ENCODE measurements at regions not wholly inside any gene's neighbourhood (a gene's known extent, or its start where the extent isn't known, plus 50 kb on each side); places are given as distances from the start of the nearest gene placed in this dataset.

GRCh38 chr10:104574838-104575237 lies 66.3 kb upstream of the SORCS3 start:
- Histone ChIP-seq H3K27me3 (no peaks in the 10 kb centered on the region), H3K9me3 (no peaks in the 10 kb centered on the region), H3K27ac (no peak overlapping the region), H3K4me1 (no peaks in the 10 kb centered on the region), H3K36me3 (no peaks in the 10 kb centered on the region), H3K4me3 (no peak overlapping the region)
- TF ChIP-seq POLR2A (IDR thresholded peaks at IDR 0.05) (no peak), CTCF (IDR thresholded peaks at IDR 0.05) (no peak)
- no peak for DNase-seq

GRCh38 chr10:104576611-104577010 lies 64.5 kb upstream of the SORCS3 start:
- Histone ChIP-seq H3K4me1 (no peaks in the 10 kb centered on the region), H3K4me3 (no peak overlapping the region), H3K27ac (no peak overlapping the region), H3K27me3 (no peaks in the 10 kb centered on the region), H3K36me3 (no peaks in the 10 kb centered on the region), H3K9me3 (no peaks in the 10 kb centered on the region)
- TF ChIP-seq CTCF (IDR thresholded peaks at IDR 0.05) (no peak), POLR2A (IDR thresholded peaks at IDR 0.05) (no peak)
- DNase-seq, result no peak

GRCh38 chr10:104577163-104577562 lies 63.9 kb upstream of the SORCS3 start:
- DNase-seq, result no peak
- no peak for TF ChIP-seq CTCF (IDR thresholded peaks at IDR 0.05)
- TF ChIP-seq POLR2A (IDR thresholded peaks at IDR 0.05), result no peak
- H3K36me3 ChIP-seq, result no peaks in the 10 kb centered on the region
- no peaks in the 10 kb centered on the region for H3K9me3 ChIP-seq
- no peaks in the 10 kb centered on the region for H3K4me1 ChIP-seq
- H3K4me3 ChIP-seq, result no peak overlapping the region
- no peaks in the 10 kb centered on the region for H3K27me3 ChIP-seq
- no peak overlapping the region for H3K27ac ChIP-seq

- no peaks in the 10 kb centered on the region for H3K27me3 ChIP-seq
- no peaks in the 10 kb centered on the region for H3K36me3 ChIP-seq
- H3K4me3 ChIP-seq, result no peak overlapping the region
- no peaks in the 10 kb centered on the region for H3K4me1 ChIP-seq
- no peak for TF ChIP-seq CTCF (IDR thresholded peaks at IDR 0.05)
- no peak for TF ChIP-seq POLR2A (IDR thresholded peaks at IDR 0.05)
- H3K9me3 ChIP-seq, result no peaks in the 10 kb centered on the region
- H3K27ac ChIP-seq, result no peak overlapping the region
- no peak for DNase-seq
Measured at GRCh38 chr10:104577861-104578521, 63.1 kb upstream of the SORCS3 start.

GRCh38 chr10:104578671-104579070 lies 62.4 kb upstream of the SORCS3 start:
- no peak overlapping the region for H3K4me3 ChIP-seq
- no peak overlapping the region for H3K27ac ChIP-seq
- H3K9me3 ChIP-seq, result no peaks in the 10 kb centered on the region
- H3K27me3 ChIP-seq, result no peaks in the 10 kb centered on the region
- no peaks in the 10 kb centered on the region for H3K4me1 ChIP-seq
- no peak for DNase-seq
- no peaks in the 10 kb centered on the region for H3K36me3 ChIP-seq
- no peak for TF ChIP-seq CTCF (IDR thresholded peaks at IDR 0.05)
- TF ChIP-seq POLR2A (IDR thresholded peaks at IDR 0.05), result no peak

- Histone ChIP-seq H3K27ac (no peak overlapping the region), H3K27me3 (no peaks in the 10 kb centered on the region), H3K36me3 (no peaks in the 10 kb centered on the region), H3K9me3 (no peaks in the 10 kb centered on the region), H3K4me1 (no peaks in the 10 kb centered on the region), H3K4me3 (no peak overlapping the region)
- no peak for DNase-seq
- TF ChIP-seq CTCF (IDR thresholded peaks at IDR 0.05) (no peak), POLR2A (IDR thresholded peaks at IDR 0.05) (no peak)
Measured at GRCh38 chr10:104579136-104579535, 62.0 kb upstream of the SORCS3 start.
